Right ventricle myocardium inferior (tissue), 1 donor: ENCODE measurements at regions not wholly inside any gene's neighbourhood (a gene's known extent, or its start where the extent isn't known, plus 50 kb on each side); places are given as distances from the start of the nearest gene placed in this dataset.

Source experiments
- ATAC-seq: fragments of 200-7000 bp; cut with Tn5 transposase; one replicate; pipeline ENCODE4 v1.9.1; 2020; ENCODE audit warnings: mild to moderate bottlenecking, moderate library complexity
- DNase-seq: peaks from one replicate; pipeline ENCODE4 v3.0.0; 2021; ENCODE audit errors: missing footprints
- intact Hi-C: fragments of 100-400 bp; cut with DNase I; formaldehyde crosslinking; loops from one replicate; pipeline ENCODE4 v1.11.0; 2022
- donor health status: DM: no; HTN: yes; CAD: no; lungs with severe emphysema.

DNA sequence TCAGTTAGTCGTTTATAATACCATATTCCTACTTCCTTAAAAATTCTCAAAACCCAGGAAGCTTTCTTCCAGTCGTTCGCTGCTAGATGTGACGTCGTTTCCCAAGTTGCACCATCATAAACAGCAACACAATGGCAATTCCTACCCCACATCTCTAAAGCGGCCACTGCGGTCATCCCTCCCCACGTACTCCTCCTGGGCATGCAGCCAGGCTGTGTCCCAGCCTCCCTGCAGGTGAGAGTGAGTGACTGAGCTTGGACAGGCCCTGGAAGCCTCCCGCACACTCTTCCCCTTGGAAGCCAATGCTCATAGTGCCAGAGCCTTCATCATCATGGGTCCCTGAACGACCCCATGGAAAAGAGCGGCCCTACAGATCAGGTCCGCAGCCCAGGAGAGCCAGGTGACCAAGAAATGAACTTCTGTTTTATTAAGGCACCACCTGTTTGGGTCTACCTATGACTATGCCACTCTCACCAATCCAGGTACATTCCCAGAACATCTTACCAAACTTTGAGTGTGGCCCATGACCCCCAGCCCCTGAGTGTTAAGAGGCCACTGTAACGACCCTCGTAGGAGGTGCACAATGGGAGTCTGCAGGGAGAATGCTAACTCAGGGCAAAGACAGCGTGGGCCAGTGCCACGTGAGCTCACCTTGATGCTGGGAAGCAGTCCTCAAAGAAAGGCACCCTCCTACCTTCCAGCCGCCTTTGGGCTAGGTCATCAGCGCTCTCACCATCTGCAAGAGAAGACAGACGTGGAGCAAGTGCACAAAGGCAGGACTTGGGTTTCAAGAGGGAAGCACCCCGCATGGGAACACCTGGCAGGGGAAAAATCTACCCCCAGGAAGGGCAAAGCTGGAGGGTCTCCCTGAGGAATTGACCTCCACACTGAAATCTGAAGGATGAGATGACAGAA is 74.7 kb upstream of the RAB6C start:
- ATAC-seq, result no peak
- DNase-seq, result no peak
- intact Hi-C loops, result no loop called here

DNA sequence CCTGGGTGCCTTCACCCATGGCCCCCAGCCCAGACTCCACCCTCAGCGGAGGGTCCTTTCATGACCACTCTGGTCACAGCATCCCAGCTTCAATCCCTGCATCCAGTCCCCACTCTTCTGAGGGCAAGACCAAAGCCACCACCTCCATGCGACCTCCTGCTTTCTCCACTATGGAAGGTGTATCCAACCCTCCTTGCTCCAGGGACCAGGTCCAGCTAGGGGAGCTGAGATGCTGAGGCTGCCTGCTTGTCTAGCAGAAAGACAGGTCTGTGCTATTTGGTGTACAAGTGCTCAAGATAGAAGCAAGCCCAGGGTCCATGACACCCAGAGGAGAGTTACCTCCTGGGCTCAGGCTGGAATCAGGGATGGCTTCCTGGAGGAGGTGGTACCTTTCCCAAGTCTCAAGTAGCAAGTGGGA is 73.8 kb upstream of the RAB6C start:
- no peak for ATAC-seq
- intact Hi-C loops, result no loop called here
- no peak for DNase-seq

DNA sequence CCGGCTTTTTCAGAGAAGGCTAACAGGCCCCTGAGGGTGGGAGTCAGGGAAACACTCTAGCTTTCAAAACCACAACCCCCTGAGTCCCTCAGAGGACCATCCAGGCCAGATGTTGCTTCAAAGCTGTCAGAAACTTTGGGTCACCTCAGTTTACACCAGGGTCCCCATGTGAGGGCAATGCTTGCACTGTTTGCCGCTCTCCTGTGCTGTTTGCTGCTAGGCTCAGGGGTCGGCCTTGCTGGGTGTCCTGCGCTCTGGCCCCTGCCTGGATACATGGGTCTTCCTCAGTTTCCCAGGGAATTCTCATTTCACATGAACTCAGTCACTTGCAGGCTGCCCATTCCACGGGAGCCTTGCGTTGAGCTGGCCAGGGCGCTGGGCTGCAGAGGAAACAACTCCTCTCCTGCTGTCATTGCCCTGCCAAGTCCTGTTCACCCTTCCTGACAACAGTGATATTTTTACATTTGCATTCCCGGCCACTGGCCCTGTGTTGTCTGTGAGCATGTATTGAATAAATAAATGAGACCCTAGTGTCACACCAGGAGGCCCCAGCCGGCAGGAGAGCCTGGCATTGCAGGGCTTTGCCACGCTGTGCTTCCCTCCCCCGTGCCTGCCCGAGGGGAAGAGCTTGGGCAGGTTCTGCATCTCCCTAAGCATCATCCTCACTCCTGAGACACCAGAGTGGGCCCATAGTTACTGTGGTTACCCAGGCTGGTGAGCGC is 73.2 kb upstream of the RAB6C start:
- no peak for DNase-seq
- no peak for ATAC-seq
- intact Hi-C loops, result no loop called here

DNA sequence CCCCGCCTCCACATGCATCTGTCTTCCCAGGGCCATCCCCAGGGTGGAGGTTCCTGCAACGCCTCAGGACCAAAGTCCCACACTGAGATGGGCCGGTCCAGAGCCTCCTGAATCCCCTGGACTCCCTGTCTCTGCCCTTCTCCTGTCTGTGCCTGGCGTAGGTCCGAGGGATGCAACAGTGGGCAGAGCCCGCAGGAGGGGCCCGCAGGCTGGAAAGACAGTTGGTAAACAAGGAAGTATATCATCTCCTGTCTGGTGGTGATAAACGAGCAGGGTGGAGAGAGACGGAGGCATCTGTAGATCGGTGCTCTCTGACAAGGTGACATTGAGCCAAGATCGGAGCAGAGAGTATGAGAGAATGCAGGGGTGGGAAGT is 72.6 kb upstream of the RAB6C start:
- ATAC-seq (no peak), DNase-seq (no peak)
- intact Hi-C loops, result no loop called here

DNA sequence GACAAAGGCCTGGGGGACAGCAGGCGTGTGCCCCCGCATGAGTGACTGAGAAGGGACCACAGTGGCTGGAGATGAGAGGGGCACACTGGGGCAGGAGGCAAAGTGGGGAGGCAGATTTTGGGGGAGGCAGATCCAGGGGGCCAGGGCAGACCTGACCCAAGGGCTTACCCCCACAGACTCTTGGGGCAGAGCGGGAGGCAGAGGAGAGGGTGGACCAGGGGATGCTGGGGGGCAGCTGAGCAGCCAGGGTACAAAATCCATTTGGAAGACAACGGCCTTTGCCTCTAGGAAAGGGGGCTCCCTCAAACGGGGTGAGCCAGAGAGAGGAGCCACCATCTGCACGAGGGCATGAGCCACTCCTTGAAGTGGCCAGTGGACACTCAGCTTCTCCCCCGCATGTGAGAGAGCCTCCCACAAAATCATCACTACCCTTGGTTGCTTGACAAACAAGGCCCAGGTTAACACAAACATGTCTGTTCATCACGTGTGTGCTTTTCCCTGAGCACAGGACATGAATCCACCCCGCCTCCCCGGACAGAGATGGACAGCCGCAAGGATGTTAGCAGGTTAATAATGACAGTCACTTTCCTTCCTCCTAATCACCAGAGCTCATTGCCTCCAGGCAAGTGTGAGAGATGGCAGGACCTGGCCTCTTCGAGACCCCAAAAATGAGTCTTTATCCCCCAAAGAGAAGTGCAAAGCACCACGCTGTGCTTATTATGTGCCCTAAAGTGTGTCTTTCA is 72.0 kb upstream of the RAB6C start:
- DNase-seq, result no peak

DNA sequence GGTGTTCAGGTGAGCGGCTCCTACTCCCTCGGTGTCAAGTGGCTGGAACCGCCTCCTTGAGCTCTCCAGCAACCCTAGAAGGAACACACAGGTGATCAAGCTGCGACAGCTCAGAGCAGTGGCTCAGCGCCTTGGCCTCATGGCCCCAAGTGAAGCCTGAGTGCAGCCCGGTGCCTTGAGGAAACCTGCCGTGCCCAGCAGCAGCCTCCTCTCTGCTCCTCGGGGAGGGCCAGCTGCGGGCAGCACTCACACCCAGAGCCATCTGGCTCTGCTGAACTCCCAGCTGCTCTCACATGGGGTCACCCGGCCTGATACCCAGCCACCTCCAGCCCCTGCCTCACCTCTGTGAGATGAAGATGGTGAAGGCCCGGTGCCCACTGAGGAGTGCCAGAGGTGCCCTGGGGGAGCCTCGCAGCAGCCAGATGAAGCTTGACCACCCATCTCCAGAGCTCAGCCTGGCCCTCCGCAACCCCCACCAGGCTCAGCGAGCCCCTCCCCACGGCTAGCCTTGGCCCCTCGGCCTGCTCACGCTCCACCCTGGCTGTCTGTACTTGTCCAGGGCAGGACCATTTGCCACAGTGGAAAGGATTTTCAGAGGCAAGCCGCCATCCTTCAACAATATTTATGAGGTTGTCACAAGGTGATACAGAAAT is 70.6 kb upstream of the RAB6C start:
- ATAC-seq (no peak), DNase-seq (no peak)
- intact Hi-C loops, result no loop called here

More for the DNA sequence above, 72.0 kb upstream of the RAB6C start:
- no peak for ATAC-seq
- intact Hi-C loops, result no loop called here

DNA sequence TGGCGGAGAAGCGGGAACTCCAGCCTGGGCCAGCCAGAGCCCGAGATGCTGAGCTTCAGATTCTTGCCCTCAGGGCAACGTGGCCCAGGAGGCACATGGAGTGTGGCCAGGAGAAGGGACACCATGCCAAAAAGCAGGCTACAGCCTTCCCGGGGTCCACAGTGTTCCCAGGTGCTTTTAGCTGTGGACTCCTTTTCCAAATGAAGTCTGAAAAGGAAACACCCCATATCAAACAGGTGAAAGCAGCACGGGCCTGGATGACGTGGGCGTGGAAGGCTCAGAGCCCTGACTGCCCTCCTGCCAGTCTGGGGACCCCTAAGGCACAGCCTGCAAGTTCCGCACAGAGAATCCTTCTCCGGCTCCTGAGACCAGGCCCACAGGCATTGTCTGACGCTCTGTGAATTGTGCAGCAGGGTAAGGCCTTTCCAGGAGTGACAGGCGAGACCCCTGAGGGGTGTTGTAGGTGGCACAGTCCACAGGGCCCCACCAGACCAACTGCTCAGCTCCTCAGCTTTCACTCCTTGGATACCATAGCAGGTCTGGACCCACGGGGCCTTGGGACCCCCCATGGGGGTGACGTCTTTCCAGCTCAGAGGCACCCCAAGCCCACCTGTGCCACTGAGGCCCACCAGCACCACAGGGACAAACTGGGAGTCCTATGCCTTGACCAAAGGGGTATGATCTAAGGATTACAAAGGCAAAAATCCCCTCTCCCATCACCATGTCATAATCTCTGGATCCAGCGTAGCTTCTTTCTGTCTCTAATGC is 69.6 kb upstream of the RAB6C start:
- DNase-seq, result no peak
- intact Hi-C loops, result no loop called here
- no peak for ATAC-seq

DNA sequence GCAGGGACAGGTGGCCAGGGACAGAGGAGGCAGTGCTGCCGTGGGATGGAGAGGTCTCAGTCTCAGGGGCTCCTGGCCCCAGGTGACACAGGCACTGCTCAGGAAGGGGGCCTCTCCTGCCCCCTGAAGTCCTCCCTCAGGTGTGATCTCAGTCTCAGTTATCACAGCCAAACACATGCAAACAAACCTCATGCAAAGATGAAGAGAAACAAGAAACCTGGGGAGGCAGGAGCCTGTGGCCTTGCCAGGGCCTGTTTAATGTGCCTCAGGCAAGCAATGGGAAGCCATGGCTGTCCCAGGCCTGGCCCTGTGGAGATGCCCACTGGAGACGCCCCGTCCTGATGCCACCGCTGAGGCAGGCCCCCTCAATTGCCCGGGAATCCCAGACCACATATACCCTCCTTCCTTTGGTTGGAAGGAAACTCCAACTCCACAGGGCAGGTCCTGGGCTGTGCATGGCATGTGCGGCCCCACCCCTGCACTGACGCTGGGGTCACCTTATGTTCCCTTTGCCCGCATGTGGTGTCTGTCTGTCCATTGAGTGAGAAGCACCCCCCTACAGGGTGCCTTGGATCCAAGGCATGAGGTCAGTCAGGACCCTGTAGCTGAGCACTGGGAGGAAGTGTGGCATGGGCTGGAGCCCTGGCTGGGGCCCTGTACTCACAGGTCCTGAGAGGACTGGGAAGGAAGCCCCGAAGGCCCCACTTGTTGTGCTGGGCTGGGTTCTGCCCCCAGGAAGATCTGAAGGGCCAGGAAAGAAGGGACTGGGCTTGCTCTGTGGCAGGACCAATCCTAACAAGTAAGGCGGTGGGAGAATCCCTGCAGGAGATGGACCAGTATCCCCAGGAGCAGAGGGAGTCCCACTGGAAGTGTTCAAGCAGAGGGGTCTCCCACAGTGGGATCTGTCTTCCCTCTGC is 68.8 kb upstream of the RAB6C start:
- no peak for ATAC-seq
- intact Hi-C loops, result no loop called here
- DNase-seq, result no peak

DNA sequence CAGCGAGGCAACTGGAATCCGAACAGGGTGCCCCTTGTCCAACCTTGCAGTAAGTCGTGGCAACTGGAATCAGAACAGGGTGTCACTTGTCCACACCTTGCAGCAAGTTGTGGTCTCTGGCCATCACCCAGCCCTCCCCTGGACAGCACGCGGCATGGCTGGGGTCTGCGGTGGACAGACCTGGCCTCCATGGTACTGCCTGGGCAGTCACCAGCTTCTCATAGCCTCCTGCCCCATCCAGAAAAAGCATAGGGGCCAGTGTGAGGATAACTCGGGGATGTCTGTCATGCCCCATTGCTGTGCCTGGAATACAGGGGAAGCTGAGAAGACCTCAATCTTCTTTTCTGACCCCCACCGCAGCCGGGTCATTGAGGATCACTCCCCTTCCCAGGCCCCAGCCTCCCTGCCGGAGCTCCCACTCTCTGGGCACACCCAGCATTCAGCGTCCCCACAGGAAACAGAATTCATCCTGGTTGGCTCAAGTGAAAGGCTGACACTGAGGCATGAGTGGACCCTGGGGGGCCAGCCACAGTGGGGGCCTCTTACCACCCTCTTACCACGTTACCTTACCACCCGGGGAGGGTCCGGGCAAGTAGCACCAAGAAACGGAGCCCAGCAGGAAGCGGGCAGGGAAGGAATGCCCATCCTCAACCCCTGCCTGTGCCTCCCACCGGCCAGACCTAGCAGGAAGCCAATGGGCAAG is 68.0 kb upstream of the RAB6C start:
- intact Hi-C loops, result no loop called here
- DNase-seq, result no peak

DNA sequence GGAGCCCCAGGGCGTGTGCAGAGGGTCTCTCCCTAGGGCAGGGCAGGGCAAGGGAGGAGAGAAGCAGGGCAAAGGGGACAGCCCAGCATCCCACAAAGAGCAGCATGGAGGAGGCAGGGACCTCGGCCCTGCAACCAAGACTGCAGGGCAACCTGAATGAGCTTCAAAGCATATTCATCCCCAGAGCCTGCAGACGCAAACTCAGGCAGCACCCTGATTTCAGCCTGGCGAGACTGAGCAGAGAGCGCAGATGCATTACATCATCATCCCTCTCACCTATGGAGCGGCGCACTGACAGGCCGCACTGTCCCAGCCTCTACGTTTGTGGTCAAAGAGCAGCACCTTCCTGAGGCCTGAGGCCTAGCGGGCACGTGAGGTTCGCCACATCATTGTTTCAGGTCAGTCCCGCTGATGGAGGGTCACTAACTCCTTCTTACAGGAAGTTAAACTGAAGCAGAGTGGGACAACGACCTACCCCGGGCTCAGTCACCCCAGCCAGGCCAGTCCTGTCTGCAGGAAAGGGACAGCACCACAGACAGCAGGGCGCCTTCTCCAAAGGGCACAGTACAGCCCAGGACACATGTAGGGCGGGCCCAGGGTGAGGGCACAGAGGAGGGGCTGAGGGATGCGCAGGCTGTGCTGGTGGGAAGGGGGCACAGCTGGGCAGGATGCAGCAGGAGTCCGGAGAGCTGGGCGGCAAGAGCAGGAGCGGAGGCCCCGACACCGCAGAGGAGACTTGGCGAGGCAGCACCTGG is 67.2 kb upstream of the RAB6C start:
- no peak for DNase-seq
- intact Hi-C loops, result no loop called here

More for the DNA sequence above, 68.0 kb upstream of the RAB6C start:
- no peak for ATAC-seq

DNA sequence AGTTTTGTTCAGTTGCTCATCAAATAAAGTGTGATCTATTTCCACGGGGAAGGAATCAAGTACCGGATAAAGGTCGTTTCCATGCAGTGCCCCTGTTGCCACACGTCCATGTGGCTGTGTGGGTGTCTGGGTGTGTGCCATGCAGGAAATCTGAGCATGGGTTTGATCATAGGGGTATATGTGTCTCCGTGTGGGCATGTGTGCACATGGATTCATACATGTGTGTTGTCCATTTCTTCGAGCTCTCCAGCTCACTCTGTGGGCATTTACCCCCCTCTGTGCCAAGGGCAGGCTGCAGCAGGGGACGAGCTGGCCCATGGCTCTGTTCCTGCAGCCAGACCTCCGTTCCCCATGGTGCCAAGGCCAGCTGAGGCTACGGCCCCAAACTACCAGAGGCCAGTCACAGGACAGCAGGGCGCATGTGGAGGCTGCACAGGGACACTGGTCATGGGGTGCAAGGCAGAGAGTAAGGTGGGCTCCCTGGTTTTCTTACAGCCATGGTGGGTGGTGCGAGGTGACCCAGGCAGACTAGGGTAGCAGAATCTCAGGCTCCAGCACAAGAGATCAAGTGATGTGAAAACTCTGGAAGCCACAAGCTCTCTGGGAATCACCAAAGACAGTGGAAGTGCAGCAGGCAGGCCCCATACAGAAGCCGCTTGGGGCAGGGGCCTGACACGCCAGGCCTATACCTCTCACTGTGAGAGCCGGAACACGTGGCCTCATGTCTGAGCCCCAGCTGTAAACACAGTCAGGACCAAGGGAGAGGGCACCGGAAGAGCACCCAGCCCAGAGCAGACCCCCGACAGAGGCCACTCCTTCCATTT is 66.4 kb upstream of the RAB6C start:
- DNase-seq (no peak), ATAC-seq (no peak)
- intact Hi-C loops, result no loop called here

More for the DNA sequence above, 67.2 kb upstream of the RAB6C start:
- no peak for ATAC-seq

DNA sequence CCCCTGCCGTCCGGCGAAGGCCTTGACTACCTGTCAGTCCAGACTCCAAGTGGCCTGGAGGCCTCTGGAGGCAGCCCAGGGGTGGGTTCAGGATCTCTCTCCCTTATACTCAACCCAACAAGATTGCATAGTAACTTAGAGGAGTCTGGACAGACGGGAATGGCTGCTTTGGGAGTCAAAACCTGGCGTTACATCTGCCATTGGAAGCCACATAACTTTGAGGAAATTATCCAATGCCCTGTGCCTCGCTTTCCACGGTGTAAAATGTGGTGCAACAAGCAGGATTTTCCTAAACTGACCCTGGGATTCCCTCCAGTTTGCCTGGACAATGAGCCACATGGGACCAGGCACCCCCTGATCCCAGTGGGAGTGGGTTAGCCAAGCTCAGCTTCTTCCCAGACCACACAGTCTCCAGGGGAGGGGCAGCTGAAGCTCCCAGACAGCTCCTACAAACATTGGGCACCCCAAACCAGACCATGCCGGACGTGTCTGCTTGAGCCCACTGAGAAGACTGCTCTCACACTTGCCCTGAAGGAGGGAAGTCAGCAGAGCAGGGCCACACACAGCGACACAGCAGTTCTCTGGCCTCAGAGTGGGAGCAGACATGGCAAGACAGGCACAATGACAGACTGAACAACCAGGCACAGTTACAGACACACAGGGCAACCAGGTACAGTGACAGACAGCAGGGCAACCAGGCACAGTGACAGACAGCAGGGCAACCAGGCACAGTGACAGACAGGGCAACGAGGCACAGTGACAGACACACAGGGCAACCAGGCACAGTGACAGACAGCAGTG is 65.6 kb upstream of the RAB6C start:
- DNase-seq (no peak), ATAC-seq (no peak)
- intact Hi-C loops, result no loop called here

DNA sequence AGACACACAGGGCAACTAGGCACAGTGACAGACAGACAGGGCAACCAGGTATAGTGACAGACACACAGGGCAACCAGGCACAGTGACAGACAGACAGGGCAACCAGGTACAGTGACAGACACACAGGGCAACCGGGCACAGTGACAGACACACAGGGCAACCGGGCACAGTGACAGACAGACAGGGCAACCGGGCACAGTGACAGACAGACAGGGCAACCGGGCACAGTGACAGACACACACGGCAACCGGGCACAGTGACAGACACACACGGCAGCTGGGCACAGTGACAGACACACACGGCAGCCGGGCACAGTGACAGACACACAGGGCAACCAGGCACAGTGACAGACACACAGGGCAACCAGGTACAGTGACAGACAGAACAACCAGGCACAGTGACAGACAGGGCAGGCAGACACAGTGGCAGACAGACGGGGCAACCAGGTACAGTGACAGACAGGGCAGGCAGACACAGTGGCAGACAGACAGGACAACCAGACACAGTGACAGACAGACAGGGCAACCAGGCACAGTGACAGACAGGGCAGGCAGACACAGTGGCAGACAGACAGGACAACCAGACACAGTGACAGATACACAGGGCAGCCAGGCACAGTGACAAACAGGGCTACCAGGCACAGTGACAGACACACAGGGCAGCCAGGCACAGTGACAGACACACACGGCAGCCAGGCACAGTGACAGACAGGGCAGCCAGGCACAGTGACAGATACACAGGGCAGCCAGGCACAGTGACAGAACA is 64.7 kb upstream of the RAB6C start:
- DNase-seq, result no peak
- intact Hi-C loops, result no loop called here
- ATAC-seq, result no peak

DNA sequence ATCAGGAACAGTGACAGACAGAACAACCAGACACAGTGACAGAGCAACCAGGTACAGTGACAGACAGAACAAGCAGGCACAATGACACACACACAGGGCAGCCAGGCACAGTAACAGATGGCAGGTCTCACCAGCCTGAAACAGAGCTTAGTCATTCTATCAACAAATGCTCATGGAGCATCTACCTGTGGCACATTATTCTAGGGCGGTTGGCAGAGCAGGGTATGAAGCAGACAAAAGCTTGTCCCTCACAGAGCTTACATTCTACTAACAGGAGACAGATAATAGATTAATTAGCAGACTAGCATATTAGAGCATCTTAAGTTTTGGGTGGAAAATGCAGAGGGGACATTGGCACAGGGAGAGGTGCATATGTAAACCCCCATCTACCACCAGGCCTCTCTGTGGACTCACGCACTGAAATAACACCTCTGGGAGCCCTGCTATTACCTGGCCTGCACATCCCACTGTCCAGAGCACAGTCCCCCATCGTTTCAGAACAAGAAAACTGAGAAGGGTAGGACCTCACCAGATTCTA is 64.1 kb upstream of the RAB6C start:
- no peak for DNase-seq
- ATAC-seq, result no peak
- intact Hi-C loops, result no loop called here
